Erythroblast (primary cell): ENCODE measurements at regions not wholly inside any gene's neighbourhood (a gene's known extent, or its start where the extent isn't known, plus 50 kb on each side); places are given as distances from the start of the nearest gene placed in this dataset.

Source experiments
- GATA1 ChIP-seq: IDR thresholded peaks from 2 replicates; pipeline ENCODE4 v1.6.1; 2011; ENCODE audit warnings: low read depth, mild to moderate bottlenecking, control low read depth, low read length, moderate library complexity
- POLR2A ChIP-seq: IDR thresholded peaks from 2 replicates; pipeline ENCODE4 v1.6.1; 2011; ENCODE audit warnings: mild to moderate bottlenecking, low read length

DNA sequence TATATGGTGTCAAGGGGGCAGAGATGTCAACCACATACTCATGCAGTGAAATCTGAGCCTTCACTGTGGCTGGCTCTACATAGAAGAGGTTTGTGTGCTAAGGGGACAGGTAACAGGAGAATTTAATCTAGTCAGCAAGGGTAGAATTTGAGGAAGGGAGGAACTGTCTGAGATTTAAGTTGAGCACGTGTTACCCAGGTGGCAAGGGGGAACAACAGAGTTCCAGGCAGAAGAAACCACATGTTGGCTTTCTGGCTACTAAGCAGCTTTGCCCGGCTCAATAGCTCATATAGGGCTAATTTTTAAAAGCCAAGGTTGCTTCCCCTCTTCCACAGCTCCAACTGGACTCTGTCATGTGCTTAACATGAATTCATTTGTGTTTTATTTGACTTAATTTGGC, 397.6 kb downstream of the EDEM1 start:
- no peak for TF ChIP-seq POLR2A
- TF ChIP-seq GATA1: no peak
